Gastrocnemius medialis (tissue), 4 donors: ENCODE measurements at regions not wholly inside any gene's neighbourhood (a gene's known extent, or its start where the extent isn't known, plus 50 kb on each side); places are given as distances from the start of the nearest gene placed in this dataset.

ENCODE experiments used
- ATAC-seq, 2 donors: fragments of 150-250 bp; one replicate each; pipeline ENCODE4 v1.9.1; 2016
- DNase-seq, 2 donors: peaks; one replicate each; pipeline ENCODE4 v3.0.0-alpha.2; 2019
- H3K27ac ChIP-seq, 4 donors: fragments of 200-600 bp; sonication (generic); 1 replicate in 1 of 4; 2 replicates in 3 of 4; pipeline ENCODE4 v1.5.1; 2016 to 2018; ENCODE audit warnings: mild to moderate bottlenecking in 2 of 4, moderate library complexity in 1 of 4
- H3K27me3 ChIP-seq, 3 donors: fragments of 200-600 bp; sonication (generic) in 2 of 3; 1 replicate in 1 of 3; 2 replicates in 2 of 3; pipeline versions ENCODE4 v1.5.1 to v1.6.0; 2016 to 2019; ENCODE audit warnings: mild to moderate bottlenecking in 1 of 3, moderate library complexity in 1 of 3
- H3K36me3 ChIP-seq, 2 donors: fragments of 200-600 bp; sonication (generic) in 1 of 2; one replicate each; pipeline ENCODE4 v1.5.1; 2017 to 2018
- H3K4me1 ChIP-seq, 2 donors: fragments of 200-600 bp; sonication (generic) in 1 of 2; one replicate each; pipeline ENCODE4 v1.5.1; 2016 to 2017; ENCODE audit warnings: mild to moderate bottlenecking in 2 of 2
- H3K4me3 ChIP-seq, 4 donors: fragments of 200-600 bp; sonication (generic) in 3 of 4; 1 replicate in 1 of 4; 2 replicates in 3 of 4; pipeline ENCODE4 v1.5.1; 2016 to 2019; ENCODE audit warnings: mild to moderate bottlenecking in 2 of 4
- H3K9me3 ChIP-seq, 3 donors: fragments of 200-600 bp; sonication (generic) in 2 of 3; 1 replicate in 1 of 3; 2 replicates in 2 of 3; pipeline ENCODE4 v1.5.1; 2016 to 2019
- POLR2A ChIP-seq, 2 donors: fragments of 450-650 bp; IDR thresholded peaks; one replicate each; pipeline ENCODE4 v1.6.1; 2017; ENCODE audit warnings: antibody characterized with exemption in 2 of 2, mild to moderate bottlenecking in 2 of 2, moderate library complexity in 2 of 2
- in situ Hi-C, 4 donors: fragments of 200-750 bp; cut with MboI; loops; one replicate each; pipeline versions ENCODE4 v1.15.0 to v1.8.0; 2017; ENCODE audit warnings: low sequenced_read_pairs in 4 of 4
- intact Hi-C: fragments of 100-400 bp; cut with DNase I; formaldehyde crosslinking; loops from one replicate; pipeline ENCODE4 v1.15.1; 2023; ENCODE audit warnings: low total_unique reads
- TF ChIP-seq, protein P1 (sequence below), 5 experiments: fragments of 450-650 bp in 3 of 5; fragments of 200-600 bp in 2 of 5; sonication (generic) in 2 of 5; IDR thresholded peaks in 4 of 5; conservative IDR thresholded peaks in 1 of 5; 1 replicate in 4 of 5; 2 replicates in 1 of 5; pipeline ENCODE4 v1.5.1; 2016 to 2019; ENCODE audit warnings: antibody characterized with exemption in 5 of 5, mild to moderate bottlenecking in 3 of 5, moderate library complexity in 3 of 5

DNA sequence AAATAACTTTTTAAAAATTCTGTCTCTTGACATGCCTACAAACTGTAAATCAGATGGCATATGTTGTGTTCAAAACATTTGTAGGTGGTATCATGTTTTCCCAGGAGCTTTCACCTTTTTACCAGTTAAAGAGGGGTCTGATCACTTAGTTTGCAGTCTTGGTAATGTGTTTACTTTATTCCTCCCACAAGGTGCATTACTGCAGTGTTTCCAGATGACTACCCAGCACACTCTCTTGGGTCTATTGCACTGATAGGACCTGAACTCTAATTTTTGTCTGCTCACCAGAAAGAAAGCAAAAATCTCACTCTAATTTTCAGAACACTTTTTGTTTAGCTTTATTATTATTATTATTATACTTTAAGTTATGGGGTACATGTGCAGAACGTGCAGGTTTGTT is 734.1 kb downstream of the GBE1 start:
- intact Hi-C loops (no loop called here), in situ Hi-C loops (no loop called here)
- Histone ChIP-seq H3K27ac (no peak overlapping the region), H3K4me3 (no peak overlapping the region), H3K9me3 (no peaks in the 10 kb centered on the region), H3K27me3 (no peaks in the 10 kb centered on the region), H3K36me3 (no peaks in the 10 kb centered on the region), H3K4me1 (no peaks in the 10 kb centered on the region)
- ATAC-seq (no peak), DNase-seq (no peak)
- no peak for TF ChIP-seq POLR2A (IDR thresholded peaks at IDR 0.05)
- TF ChIP-seq, protein P1, sequence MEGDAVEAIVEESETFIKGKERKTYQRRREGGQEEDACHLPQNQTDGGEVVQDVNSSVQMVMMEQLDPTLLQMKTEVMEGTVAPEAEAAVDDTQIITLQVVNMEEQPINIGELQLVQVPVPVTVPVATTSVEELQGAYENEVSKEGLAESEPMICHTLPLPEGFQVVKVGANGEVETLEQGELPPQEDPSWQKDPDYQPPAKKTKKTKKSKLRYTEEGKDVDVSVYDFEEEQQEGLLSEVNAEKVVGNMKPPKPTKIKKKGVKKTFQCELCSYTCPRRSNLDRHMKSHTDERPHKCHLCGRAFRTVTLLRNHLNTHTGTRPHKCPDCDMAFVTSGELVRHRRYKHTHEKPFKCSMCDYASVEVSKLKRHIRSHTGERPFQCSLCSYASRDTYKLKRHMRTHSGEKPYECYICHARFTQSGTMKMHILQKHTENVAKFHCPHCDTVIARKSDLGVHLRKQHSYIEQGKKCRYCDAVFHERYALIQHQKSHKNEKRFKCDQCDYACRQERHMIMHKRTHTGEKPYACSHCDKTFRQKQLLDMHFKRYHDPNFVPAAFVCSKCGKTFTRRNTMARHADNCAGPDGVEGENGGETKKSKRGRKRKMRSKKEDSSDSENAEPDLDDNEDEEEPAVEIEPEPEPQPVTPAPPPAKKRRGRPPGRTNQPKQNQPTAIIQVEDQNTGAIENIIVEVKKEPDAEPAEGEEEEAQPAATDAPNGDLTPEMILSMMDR (IDR thresholded peaks at IDR 0.05 in 4 of 5, conservative IDR thresholded peaks at IDR 0.05 in 1 of 5) = no peak

DNA sequence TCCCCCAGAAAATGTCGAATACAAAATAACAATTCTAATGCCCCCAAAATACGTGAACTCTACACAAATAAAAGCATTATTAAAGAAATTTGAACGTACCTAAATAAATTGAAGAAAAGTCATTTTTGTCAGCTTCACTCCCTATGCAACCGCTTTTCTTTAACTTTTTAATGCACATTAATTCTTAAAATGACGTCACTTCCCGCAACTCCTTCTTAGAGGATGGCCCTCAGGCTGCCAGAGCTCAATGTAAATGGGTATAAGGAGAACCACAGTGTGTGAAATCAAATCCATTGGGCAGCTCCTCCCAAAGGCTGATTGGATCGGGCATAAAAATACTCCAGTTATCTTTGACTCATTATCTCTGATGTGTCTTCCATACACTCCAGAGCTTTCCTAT is 736.9 kb downstream of the GBE1 start:
- no peaks in the 10 kb centered on the region for H3K9me3 ChIP-seq
- ATAC-seq (no peak), DNase-seq (no peak)
- H3K4me3 ChIP-seq = no peak overlapping the region
- no peaks in the 10 kb centered on the region for H3K4me1 ChIP-seq
- H3K27me3 ChIP-seq = no peaks in the 10 kb centered on the region
- H3K36me3 ChIP-seq = no peaks in the 10 kb centered on the region
- in situ Hi-C loops (no loop called here), intact Hi-C loops (no loop called here)
- TF ChIP-seq, protein P1 (IDR thresholded peaks at IDR 0.05 in 4 of 5, conservative IDR thresholded peaks at IDR 0.05 in 1 of 5) = no peak
- TF ChIP-seq POLR2A (IDR thresholded peaks at IDR 0.05) = no peak
- H3K27ac ChIP-seq = no peak overlapping the region

DNA sequence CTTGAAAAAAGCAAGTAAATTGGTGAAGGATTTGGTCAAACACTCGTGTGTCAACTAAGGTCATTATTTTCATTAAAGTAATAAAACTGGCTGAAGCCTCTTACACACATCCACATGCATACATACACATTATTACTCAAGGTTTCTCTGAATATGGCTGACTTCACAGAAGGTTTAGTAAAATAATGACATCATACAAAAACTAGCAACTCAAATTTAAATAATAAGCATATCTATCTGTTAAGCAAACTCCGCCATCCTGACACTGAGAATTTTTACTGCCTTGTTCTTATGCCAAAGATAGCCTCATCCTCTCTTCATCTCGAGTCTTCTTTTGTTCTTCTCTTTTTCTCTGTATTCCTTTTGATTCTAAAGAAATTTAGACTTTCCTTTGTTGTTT is 739.1 kb downstream of the GBE1 start:
- in situ Hi-C loops (no loop called here), intact Hi-C loops (no loop called here)
- no peak for ATAC-seq

DNA sequence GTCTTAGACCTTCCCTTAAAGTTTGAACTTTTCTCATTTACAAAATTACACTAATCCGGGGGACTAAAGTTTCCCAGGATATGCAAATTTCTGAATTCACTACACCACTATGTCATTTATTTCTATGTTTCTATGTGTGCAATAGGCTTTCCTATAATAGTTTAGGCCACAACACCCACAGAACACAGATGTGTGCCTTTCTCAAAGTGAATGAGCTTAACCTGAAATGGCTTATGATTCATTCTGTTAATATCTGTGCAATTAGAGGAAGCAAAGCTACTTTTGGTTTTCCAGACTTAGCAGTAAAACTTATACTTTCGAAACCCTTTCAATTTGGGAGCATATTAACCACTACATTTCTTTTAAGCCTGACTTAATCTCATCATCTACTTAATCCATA is 748.1 kb downstream of the GBE1 start:
- no peak for ATAC-seq
- in situ Hi-C loops = no loop called here
- no peaks in the 10 kb centered on the region for H3K4me1 ChIP-seq

More for the DNA sequence above, 739.1 kb downstream of the GBE1 start:
- H3K4me1 ChIP-seq = no peaks in the 10 kb centered on the region
- no peak overlapping the region for H3K27ac ChIP-seq
- DNase-seq = no peak
- TF ChIP-seq, protein P1 (IDR thresholded peaks at IDR 0.05 in 4 of 5, conservative IDR thresholded peaks at IDR 0.05 in 1 of 5) = no peak
- TF ChIP-seq POLR2A (IDR thresholded peaks at IDR 0.05) = no peak
- H3K36me3 ChIP-seq = no peaks in the 10 kb centered on the region
- no peak overlapping the region for H3K4me3 ChIP-seq
- no peaks in the 10 kb centered on the region for H3K9me3 ChIP-seq
- no peaks in the 10 kb centered on the region for H3K27me3 ChIP-seq

DNA sequence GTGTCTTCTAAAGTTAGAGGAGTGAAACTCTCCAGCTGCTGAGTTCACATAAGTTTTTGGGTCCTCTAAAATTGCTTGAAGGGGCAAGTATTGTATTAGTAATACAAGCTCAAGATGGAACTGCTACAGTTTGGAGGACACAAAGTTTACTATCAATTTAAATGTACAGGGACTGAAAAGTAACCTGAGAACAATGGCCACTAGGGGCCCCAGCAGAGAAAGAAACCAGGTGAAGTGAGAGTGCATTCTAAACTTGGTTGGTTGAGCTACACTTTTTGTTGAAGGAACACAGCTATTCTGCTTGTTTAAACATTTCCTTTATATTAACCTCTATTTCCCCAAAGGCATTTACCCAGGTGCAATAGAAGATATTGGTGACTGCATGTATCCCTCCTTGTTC is 755.5 kb downstream of the GBE1 start:
- no peak overlapping the region for H3K4me3 ChIP-seq
- in situ Hi-C loops = no loop called here
- TF ChIP-seq, protein P1 (IDR thresholded peaks at IDR 0.05 in 4 of 5, conservative IDR thresholded peaks at IDR 0.05 in 1 of 5) = no peak
- TF ChIP-seq POLR2A (IDR thresholded peaks at IDR 0.05) = no peak
- no peaks in the 10 kb centered on the region for H3K36me3 ChIP-seq
- intact Hi-C loops = no loop called here
- ATAC-seq = no peak
- H3K27ac ChIP-seq = no peak overlapping the region
- no peaks in the 10 kb centered on the region for H3K4me1 ChIP-seq
- no peaks in the 10 kb centered on the region for H3K9me3 ChIP-seq
- no peaks in the 10 kb centered on the region for H3K27me3 ChIP-seq
- DNase-seq = no peak

More for the DNA sequence above, 748.1 kb downstream of the GBE1 start:
- Histone ChIP-seq H3K27me3 (no peaks in the 10 kb centered on the region), H3K9me3 (no peaks in the 10 kb centered on the region), H3K27ac (no peak overlapping the region), H3K4me3 (no peak overlapping the region), H3K36me3 (no peaks in the 10 kb centered on the region)
- DNase-seq = no peak
- intact Hi-C loops = no loop called here
- no peak for TF ChIP-seq POLR2A (IDR thresholded peaks at IDR 0.05)
- TF ChIP-seq, protein P1 (IDR thresholded peaks at IDR 0.05 in 4 of 5, conservative IDR thresholded peaks at IDR 0.05 in 1 of 5) = no peak
